Body of pancreas (tissue), 4 donors: ENCODE measurements at regions not wholly inside any gene's neighbourhood (a gene's known extent, or its start where the extent isn't known, plus 50 kb on each side); places are given as distances from the start of the nearest gene placed in this dataset.

Experiments
- CTCF ChIP-seq, 7 experiments: fragments of 450-650 bp in 4 of 7; fragments of 200-600 bp in 3 of 7; sonication (generic) in 3 of 7; IDR thresholded peaks; one replicate each; pipeline ENCODE4 v1.5.1; 2016 to 2019; ENCODE audit warnings: antibody characterized with exemption in 7 of 7
- POLR2A ChIP-seq, 3 donors: fragments of 450-650 bp; IDR thresholded peaks; one replicate each; pipeline ENCODE4 v1.6.1; 2016; ENCODE audit warnings: antibody characterized with exemption in 3 of 3, mild to moderate bottlenecking in 2 of 3

GRCh38 chr17:77501101-77501566 lies 360.4 kb downstream of the SEC14L1 start:
- no peak for TF ChIP-seq CTCF (IDR thresholded peaks at IDR 0.05)
- no peak for TF ChIP-seq POLR2A (IDR thresholded peaks at IDR 0.05)
